SKM-1 (cell line): ENCODE measurements at regions not wholly inside any gene's neighbourhood (a gene's known extent, or its start where the extent isn't known, plus 50 kb on each side); places are given as distances from the start of the nearest gene placed in this dataset.

ENCODE experiments used
- DNase-seq: peaks from one replicate; lab custom pipeline; 2025; ENCODE audit not compliant: unreplicated experiment; lab: John Stamatoyannopoulos, UW

DNA sequence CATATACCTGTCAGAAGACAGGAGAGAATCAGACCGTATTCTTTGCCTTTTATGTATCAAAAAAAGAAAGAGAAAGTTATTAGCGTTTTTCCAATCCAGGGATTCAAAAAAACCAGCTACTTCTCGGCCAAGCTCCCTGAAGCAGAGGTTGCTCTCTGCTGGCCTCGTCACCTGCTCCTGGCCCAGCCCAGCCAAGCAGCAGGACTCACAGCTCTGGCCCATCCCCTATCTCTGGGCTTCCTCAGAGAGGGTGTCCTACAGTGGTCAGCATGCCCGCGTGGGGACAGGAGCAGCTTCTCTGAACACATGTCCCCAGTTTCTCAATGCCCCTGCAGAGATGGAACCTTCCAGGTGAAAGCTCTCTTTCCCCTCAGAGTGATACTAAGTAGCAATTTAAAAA is 209.0 kb downstream of the URI1 start:
- DNase-seq: no peak

DNA sequence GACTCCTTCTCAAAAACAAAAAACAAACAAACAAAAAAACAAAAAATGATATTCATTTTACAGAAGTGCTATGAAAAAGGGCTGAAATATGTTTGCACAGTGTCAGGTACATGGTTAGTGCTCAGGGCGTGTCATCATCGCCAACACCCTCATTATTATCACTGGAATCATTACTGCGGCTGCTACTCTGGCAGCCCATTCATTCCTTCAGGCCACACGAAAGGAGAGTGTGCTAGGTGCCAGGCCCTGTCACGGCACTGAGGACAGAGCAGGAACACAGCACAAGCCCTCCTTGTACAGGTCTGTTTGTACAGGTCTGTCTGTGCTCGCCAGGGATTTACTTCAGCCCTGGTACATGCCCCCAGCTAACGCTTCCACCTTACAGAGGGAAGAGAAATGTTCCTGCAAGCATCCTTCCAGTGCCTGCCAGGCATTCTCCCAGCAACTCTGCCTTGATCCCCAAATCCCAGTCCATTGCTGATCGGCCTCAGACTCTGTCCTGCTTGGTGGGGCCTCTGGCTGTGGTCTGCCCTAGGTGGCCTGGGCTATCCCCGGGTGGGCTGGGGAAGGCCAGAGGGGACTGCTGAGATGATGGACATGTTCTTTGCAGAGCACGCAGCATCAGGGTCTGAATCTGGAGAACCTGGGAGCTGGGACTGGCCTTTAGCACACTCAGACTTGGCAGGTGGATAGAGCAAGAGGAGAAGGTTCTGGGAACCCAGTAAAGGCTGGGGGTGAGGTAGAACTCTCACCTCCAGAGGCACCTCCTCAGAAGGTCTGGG is 210.7 kb downstream of the URI1 start:
- DNase-seq: no peak

DNA sequence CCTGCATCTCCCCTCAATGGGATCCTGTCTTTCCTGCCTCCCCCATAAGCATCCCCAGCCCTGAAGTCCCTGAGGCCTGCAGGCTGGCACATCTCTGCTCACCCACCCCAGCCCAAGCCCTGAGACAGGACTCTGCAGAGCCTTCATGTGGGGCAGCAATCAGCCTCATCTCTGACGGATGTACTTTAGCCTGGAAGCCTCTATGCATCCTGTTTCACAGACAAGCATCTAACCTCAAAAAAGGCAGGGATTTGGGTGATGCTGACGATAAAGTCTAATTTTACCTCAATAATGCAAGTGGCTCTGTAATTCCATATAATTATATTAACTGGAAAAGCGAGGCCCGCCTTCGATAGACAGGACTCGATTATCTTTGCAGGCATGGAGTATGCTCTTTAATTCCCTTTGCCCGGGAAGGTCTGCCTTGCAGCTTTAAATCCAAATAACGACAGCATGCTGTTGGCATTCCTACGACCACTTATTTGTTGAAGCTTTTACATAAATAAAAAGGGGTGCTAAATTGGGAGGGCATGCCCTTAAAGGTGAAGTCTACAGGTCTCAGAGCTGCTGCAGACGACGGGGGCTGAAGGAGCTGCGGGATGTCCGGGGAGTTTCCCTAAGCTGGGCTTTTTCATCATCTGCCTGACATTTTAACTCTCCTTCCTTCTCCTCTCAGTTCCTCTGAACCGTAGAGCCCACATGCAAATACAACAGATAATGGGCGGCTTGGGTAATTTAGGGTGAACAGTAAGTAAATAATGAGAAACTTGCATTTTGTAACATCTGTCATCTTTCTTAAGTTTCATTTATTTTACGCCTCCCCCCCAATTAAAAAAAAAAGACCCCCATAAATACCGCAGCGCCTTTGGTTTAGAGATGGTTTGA is 211.5 kb downstream of the URI1 start:
- DNase-seq: no peak

DNA sequence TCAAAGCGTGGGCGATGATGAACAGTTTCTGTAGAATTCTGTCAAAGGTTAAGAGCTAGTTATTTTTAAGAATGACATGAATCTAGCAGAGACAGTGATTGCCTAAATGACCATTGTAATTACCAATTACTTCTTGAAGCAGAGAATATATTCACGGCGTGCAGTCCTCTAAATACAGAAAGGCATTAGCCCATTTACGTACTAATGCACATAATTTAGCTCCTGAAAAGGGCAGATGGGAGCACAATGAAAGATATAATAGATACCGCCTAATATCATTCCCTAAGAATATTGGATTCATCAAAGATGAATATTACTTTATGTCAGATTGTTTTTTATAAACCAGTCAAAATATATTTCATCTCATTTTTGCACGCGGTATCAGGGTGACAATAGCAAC is 212.4 kb downstream of the URI1 start:
- DNase-seq: no peak

DNA sequence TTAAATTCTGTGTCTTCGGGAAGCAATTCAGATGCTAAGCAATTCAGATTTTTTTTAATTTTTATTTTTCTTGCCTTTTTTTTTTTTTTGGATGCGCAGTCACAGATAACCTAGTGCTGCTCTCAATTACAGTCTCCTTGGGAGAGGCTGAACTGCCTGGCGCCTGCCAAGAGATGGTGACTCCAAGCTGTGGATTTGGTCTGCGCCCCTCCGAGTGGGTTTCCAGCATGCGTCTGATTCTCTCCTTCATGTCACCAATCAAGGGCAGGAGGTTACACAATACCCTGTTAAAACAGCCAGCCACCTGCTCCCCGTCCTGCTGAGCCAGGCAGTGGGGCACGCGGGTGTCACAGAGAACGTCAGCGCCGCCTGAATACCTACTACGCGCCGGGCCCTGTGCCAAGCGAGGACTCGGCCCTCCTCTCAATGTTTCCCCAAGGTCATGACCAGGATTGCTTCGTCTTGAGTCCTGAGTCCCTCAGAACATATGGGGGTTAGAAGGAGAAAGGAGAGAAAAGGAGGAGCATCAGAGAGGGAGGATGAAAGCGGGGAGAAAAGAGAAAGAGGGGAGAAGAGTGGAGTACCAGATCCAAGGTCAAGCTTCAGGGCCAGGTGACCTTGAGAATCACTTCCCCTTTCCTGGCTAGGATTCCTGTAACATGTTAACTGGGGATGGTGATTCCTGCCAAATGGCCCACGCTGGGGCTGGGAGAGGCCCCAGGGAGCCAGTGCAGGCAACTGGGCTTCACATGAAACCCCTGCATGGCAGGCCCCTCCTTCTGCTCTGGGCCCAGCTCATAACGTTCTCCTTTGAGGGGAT is 213.6 kb downstream of the URI1 start:
- no peak for DNase-seq

DNA sequence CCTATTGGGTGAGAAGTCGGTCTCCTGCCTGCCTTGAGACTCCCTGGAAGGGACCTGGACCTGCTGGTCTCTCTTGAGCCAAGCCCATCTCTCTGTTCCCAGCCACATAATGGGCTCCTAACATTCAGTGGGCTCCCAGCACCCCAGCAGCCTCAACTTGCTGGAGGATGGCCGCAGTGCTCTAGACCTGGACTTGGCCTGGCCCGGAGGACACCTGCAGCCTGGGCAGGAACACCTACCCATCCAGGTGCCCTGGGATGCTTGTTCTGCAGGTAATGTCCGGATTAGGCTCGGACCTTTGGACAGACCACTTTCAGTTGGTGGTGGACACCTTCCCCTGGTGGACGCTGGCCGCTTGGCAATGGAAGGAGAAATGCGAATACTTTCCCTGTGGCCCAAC is 214.6 kb downstream of the URI1 start:
- no peak for DNase-seq

DNA sequence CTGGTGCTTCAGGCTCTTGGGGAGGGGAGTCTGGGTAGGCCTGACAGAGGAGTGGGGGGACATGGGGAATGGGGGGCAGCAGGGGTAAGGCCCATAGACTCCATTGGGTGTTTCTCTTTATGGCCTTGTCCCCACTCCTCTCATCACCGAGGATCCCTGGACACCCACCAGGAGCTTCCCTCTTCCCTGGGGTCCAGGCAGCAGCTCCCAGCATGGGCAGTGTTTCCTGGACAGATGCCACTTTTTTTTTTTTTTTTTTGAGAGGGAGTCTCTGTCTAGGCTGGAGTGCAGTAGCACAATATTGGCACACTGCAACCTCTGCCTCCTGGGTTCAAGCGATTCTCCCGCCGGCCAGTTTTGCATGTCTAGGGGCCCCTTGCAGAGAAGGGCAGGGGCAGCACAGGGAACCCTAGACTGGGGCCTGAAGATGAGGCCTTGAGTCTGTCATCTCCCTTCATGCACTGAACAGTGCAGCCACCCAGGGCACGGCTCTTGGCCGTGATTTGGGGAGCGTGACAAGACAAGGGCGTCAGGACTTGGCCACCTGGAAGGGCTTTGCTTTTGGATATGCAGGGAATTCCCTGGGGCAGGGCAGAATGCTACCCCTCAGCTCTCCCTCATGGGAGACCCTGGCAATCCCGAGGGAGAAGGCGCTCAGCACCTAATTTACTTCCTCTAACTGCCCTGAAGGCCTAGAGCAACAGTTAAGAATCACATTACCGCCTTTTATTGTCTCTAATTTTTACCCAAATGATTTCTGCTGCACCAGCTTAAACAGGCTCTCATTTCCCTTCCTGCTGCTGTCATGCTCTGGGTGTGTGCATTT is 213.9 kb upstream of the ZNF536 start:
- DNase-seq: no peak

DNA sequence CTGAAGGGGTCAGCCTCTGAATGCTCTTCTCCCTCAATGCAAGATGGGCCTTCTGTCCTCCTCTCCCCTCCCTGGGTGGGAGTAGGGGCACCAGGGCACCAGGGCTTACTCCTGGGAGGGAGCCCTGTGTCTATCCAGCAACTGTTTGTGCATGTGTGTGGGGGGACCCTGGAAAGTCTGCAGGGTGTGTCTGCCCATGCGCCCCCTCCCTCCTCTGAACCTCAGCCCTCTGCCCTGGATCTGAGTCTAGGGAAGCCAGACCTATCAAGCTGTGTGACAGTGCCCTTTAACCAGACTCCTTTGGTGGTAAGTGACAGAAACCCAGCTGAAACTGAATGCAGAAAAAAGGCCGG is 213.3 kb upstream of the ZNF536 start:
- no peak for DNase-seq

DNA sequence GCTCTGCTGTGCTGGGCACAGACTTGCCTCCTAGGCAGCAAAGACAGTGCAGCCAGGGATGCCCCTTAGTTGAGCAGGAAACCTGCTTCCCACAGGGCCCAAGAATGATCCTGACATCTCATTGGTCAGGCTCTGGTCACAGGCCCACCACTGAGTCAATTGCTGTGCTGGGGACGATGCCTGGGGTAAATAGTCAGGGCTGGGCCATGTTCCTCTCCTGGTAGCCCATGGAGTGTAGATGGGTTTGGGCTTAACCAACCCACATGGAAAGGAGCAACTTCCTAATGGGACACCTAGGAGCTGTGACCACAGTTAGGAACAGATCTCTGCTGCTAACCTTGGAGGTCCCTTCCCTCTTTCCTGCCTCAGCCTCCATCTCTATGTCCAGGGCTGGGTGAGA is 212.5 kb upstream of the ZNF536 start:
- no peak for DNase-seq

DNA sequence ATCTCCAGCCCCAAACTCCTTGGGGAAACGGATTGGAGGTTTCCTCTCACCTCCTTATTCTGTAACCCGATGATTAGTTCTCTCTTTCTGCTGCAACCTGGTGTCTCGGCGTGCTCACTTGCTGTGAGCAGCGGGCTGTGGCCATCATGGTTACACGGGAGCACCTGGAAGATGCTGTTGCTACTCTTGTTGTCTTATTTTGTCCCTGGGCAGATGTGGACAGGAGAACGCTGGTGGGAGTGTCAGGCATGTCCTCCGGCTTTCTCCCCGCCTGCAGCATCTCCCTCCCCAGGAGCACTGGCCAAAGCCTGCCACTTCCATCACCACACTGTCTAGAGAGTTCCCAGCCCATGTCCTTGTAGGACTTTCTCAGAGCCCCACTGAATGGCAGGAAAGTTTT is 211.8 kb upstream of the ZNF536 start:
- DNase-seq: no peak

DNA sequence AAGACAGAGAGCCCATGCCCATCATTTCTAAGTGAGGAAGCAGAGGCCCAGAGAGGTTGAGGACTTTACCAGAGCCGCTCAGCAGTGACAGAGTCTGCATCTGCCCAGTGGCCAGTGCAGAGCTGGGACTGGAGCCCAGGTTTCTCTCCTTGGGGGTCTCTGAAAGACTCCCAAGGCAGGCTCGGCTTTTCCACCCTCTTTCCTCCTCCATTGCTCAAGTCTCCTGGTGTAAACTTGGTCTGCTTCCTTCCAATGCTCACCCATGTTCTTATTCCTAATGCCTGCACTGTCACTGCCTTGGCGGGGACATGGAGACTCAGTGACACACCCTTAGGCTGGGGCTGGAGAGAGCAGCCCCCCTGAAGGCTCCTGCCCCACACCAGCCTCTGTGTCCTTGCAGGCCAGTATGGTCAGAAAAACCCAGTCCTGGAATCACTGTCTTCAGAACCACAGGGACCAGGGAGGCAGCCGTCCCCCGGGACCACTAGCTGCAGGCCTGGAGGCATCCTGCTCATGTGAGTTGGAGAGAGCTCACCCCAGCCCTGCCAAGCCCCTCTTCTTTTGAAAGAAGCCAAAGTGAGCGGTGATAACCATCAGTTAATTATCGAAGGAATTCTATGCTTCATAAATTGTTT is 211.0 kb upstream of the ZNF536 start:
- no peak for DNase-seq

DNA sequence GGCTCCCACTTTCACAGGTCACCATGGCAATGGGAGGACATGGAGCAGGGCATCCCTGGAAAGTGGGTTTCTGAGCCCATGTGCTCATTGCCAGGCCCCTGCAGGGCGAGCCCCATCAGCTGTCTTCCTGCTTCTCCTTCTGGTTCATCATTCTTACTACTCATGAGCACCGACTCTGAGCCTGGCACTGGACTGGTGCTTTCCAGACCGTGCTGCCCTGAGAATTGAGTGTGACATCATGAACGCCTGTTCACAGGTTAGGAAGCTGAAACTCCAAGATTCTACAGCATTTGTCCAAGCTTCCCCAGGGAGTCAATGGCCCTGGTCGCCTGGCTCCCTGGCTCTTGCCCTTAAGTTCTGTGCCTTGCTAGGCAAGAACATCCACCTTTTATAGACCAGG is 210.4 kb upstream of the ZNF536 start:
- no peak for DNase-seq

DNA sequence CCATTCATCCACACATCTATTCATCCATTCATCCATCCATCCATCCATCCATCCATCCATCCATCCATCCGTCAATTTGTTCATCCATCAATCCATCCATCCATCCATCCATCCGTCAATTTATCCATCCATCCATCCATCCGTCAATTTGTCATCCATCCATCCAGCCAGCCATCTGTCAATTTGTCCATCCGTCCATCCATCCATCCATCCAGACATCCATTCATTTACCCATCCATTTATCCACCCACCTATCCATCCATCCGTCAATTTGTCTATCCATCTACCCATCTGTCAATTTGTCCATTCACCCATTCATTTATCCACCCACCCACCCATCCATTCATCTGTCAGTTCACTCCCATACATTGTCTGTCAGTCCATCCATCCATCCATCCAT is 209.5 kb upstream of the ZNF536 start:
- DNase-seq: no peak

DNA sequence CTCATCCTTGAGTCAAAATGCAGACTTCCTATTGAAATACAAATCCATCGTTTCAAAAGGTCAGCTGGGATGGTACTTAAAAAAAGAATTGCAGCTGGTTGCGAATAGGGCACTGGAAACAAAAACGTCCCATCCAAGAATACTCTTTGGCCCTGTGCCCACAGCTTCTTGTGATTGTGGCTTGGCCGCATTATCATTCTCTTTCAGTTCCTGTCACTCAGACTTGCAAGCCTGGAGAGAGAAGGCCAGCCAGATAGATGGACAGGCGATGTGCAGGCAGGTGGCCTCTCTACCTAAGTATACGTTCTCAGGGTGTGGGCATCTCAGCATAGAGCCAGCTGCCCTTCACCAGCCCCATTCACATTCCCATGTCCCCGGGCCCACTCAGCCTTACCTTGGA is 208.5 kb upstream of the ZNF536 start:
- DNase-seq: no peak

DNA sequence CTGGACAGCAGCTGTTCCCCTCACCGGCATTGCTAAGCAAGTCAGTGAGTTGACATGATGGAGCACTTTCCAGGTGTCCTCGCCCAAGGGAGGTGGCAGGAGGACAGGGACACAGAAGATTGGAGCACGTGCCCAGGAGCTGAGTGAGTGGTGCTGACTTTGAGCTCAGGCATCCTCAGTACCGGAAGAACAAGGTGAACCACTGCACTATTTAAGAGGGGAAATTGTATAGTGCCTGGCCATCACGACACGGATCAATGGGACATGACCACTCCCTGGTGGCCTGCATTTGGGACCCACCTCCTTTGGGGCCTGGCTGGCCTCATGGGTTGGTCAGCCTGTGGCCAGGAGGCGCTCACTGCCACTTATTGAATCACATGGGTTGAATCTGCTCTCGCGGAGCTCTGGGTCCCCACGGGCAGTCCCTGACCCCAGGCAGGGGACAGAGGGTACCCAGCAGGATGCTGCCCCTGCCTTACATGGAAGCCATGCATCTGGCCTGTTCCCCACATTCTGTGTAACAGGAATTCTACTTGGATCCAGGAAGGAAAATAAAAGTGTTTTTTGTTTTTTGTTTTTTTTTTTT is 206.9 kb upstream of the ZNF536 start:
- no peak for DNase-seq

DNA sequence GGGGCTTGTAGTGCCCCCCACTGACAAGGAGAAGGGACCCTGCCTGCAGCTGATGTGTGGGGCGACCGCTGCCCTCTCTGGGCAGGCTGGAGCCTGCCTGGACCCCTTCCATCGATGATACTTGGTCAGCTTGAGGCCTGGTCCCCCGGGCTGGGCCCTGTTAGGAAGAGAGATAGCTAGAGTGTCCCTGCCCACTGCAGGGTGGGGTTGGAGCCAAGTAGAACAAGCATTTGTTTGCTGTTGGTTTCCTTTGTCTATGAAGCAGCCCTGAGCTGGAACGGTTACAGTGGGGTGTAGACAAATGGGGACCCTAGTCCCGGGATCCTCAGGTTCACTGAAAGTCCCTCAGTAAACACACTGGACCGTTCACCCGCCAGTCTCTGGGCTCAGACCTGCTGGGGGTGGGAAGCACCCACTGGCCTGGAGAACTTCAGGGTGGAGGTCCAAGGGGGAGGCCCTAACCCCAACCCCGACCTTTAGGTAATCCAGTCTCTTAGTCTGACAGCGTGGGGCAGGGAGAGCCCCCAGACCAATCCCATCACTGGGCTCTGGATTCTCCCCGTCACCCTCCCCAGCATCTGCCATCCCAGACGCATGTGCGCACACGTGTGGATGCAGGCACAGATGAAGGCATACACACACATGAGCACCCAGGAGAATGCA is 204.8 kb upstream of the ZNF536 start:
- no peak for DNase-seq

DNA sequence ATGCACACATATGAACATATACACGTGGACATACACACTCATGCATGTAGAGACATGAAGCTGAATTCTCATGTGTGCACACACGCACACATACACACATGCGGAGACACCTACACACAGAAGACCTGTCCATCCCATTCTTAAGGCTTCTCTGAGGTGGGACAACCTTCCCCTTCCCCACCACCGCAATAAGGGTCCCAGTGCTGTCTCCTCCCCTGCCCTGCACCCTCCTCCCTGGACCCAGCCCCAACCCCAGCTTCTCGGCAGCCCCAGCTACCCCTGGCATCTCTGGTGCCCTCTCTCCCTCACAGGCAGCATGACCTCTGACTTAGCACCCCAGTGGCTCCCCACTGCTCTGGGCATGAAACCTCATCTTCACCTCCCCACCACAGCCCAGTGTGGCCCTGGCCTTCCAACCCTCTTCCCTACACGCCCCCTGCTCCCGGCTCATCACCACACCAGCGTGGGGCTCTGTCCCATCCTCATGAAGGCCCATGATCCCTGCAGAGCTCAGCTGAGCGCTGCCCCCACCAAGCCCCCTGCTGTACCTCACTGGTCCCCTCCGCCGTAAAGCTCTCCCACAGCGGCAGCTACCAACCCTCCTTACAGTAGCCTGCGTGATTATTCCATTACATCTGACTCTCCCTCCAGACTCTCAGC is 204.1 kb upstream of the ZNF536 start:
- DNase-seq: no peak

DNA sequence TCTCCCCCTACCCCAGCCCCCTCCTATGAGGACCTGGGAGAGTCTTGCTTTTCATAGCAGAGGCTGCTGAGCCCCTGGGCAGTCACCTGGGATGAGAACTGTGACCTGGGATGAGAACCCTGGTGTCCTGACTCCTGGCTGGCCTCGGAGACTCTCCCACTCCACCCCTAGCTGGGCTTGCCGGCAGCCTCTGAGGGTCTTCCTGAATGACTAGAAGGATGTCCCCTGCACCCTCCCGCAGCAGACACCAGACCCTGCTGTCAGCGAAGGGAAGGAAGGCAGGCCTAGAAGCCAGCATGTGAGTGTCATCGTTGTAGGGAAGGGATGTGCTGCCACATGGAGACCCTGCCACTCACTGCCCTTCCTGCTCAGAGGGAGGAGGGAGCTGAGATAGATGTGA is 203.4 kb upstream of the ZNF536 start:
- no peak for DNase-seq
